H1 (cell line): ENCODE measurements at regions not wholly inside any gene's neighbourhood (a gene's known extent, or its start where the extent isn't known, plus 50 kb on each side); places are given as distances from the start of the nearest gene placed in this dataset.

Experiments
- CTCF ChIA-PET: fragments of 300-600 bp; sonication (Branson Sonifier 250); formaldehyde crosslinking; loops from one replicate; lab custom pipeline; 2021; ENCODE audit not compliant: partially characterized antibody; lab: Charles Lee
- POLR2A ChIA-PET: fragments of 300-600 bp; sonication (Branson Sonifier 250); formaldehyde crosslinking; loops from one replicate; lab custom pipeline; 2021; ENCODE audit warnings: inconsistent platforms; ENCODE audit not compliant: partially characterized antibody; lab: Charles Lee
- DNase-seq, 2 experiments: peaks; one replicate each; pipeline versions ENCODE4 v3.0.0 to v3.0.0-alpha.2; 2010 to 2022; ENCODE audit warnings: low spot score in 2 of 2, low read depth in 1 of 2, mixed read lengths in 1 of 2
- FAIRE-seq: peaks from 2 replicates; lab custom pipeline; 2011; peaks lifted over from hg19 to GRCh38; lab: Jason Lieb, UNC
- H2AFZ ChIP-seq: 2 replicates; pipeline ENCODE4 v1.8.1; 2012; ENCODE audit warnings: low read length, inconsistent platforms
- H2AK5ac ChIP-seq: 2 replicates; pipeline ENCODE4 v1.6.1; 2013; ENCODE audit warnings: low read depth, low read length
- H2BK120ac ChIP-seq: replicated peaks from 2 replicates; pipeline ENCODE3; 2013; ENCODE audit warnings: low read depth, low read length, inconsistent platforms
- H2BK12ac ChIP-seq: 2 replicates; pipeline ENCODE4 v1.6.1; 2013; ENCODE audit warnings: low read depth, low read length
- H2BK15ac ChIP-seq: 2 replicates; pipeline ENCODE4 v1.6.1; 2013; ENCODE audit warnings: low read length
- H2BK20ac ChIP-seq: 2 replicates; pipeline ENCODE4 v1.6.1; 2013; ENCODE audit warnings: low read length
- H2BK5ac ChIP-seq: 2 replicates; pipeline ENCODE4 v1.6.1; 2013; ENCODE audit warnings: low read depth, low read length
- H3K14ac ChIP-seq: 2 replicates; pipeline ENCODE4 v1.6.1; 2013; ENCODE audit warnings: inconsistent platforms; ENCODE audit not compliant: insufficient read length
- H3K18ac ChIP-seq: 2 replicates; pipeline ENCODE4 v1.6.1; 2013; ENCODE audit warnings: low read length; ENCODE audit errors: extremely low read depth
- H3K23ac ChIP-seq: 2 replicates; pipeline ENCODE4 v1.6.1; 2013; ENCODE audit warnings: inconsistent platforms; ENCODE audit not compliant: insufficient read length
- H3K23me2 ChIP-seq: 2 replicates; pipeline ENCODE4 v1.6.1; 2013; ENCODE audit warnings: low read depth, low read length
- H3K27ac ChIP-seq: 2 replicates; pipeline ENCODE4 v1.6.1; 2011; ENCODE audit warnings: low read depth, low read length, inconsistent platforms
- H3K27me3 ChIP-seq, 4 experiments: replicated peaks in 1 of 4; 1 replicate in 1 of 4; 2 replicates in 3 of 4; pipeline versions ENCODE4 v1.6.1 to v1.8.1; 2011 to 2013; ENCODE audit warnings: low read length in 3 of 4, mild to moderate bottlenecking in 3 of 4, inconsistent platforms in 2 of 4, mixed read lengths in 2 of 4, moderate library complexity in 1 of 4; ENCODE audit not compliant: control insufficient read depth in 3 of 4, insufficient read depth in 3 of 4; ENCODE audit errors: extremely low read depth in 1 of 4
- H3K36me3 ChIP-seq, 4 experiments: 2 replicates each; pipeline versions ENCODE4 v1.6.1 to v1.8.1; 2011 to 2013; ENCODE audit warnings: mild to moderate bottlenecking in 4 of 4, low read length in 3 of 4, moderate library complexity in 2 of 4, control low read depth in 1 of 4, inconsistent platforms in 1 of 4; ENCODE audit not compliant: insufficient read depth in 4 of 4, control insufficient read depth in 2 of 4
- H3K4ac ChIP-seq: replicated peaks from 2 replicates; pipeline ENCODE3; 2013; ENCODE audit warnings: low read length, low read depth, mixed read lengths, inconsistent platforms; ENCODE audit not compliant: insufficient read length
- H3K4me1 ChIP-seq, 4 experiments: replicated peaks in 1 of 4; 1 replicate in 1 of 4; 2 replicates in 3 of 4; pipeline versions ENCODE4 v1.6.1 to v1.8.1; 2011 to 2013; ENCODE audit warnings: low read length in 3 of 4, inconsistent platforms in 2 of 4, mixed read lengths in 1 of 4; ENCODE audit not compliant: insufficient read depth in 4 of 4, control insufficient read depth in 3 of 4
- H3K4me2 ChIP-seq, 2 experiments: 2 replicates each; pipeline versions ENCODE4 v1.6.1 to v1.8.1; 2011 to 2013; ENCODE audit warnings: low read depth in 2 of 2, low read length in 2 of 2, control low read depth in 1 of 2, inconsistent platforms in 1 of 2, mild to moderate bottlenecking in 1 of 2; ENCODE audit not compliant: insufficient read depth in 1 of 2
- H3K4me3 ChIP-seq, 4 experiments: fragments of 200-600, 300-600 bp in 1 of 4; sonication (generic), shearing (Covaris generic), sonication (Bioruptor Twin) in 1 of 4; 2 replicates each; pipeline versions ENCODE4 v1.5.1 to v1.8.1; 2011 to 2016; ENCODE audit warnings: low read length in 4 of 4, low read depth in 3 of 4, control low read depth in 2 of 4, inconsistent platforms in 2 of 4, mild to moderate bottlenecking in 2 of 4, mixed read lengths in 1 of 4, moderate library complexity in 1 of 4; ENCODE audit not compliant: insufficient read depth in 2 of 4; ENCODE audit errors: extremely low read depth in 1 of 4
- H3K56ac ChIP-seq: replicated peaks from 2 replicates; pipeline ENCODE3; 2013; ENCODE audit warnings: low read depth, mild to moderate bottlenecking, mixed read lengths, low read length, inconsistent platforms; ENCODE audit not compliant: insufficient read length
- H3K79me1 ChIP-seq: 2 replicates; pipeline ENCODE4 v1.6.1; 2013; ENCODE audit warnings: low read depth, low read length, control low read depth
- H3K79me2 ChIP-seq, 2 experiments: 2 replicates each; pipeline versions ENCODE4 v1.6.1 to v1.8.1; 2012 to 2013; ENCODE audit warnings: low read length in 2 of 2, mild to moderate bottlenecking in 2 of 2, inconsistent platforms in 1 of 2; ENCODE audit not compliant: insufficient read depth in 2 of 2, control insufficient read depth in 1 of 2
- H3K9ac ChIP-seq, 4 experiments: replicated peaks in 1 of 4; 1 replicate in 1 of 4; 2 replicates in 3 of 4; pipeline versions ENCODE4 v1.6.1 to v1.8.1; 2011 to 2013; ENCODE audit warnings: low read depth in 3 of 4, low read length in 3 of 4, control low read depth in 2 of 4, mild to moderate bottlenecking in 2 of 4, moderate library complexity in 2 of 4, inconsistent platforms in 1 of 4; ENCODE audit errors: extremely low read depth in 1 of 4
- H3K9me3 ChIP-seq, 2 experiments: 2 replicates each; pipeline versions ENCODE4 v1.6.1 to v1.8.1; 2012 to 2013; ENCODE audit warnings: mild to moderate bottlenecking in 2 of 2, moderate library complexity in 2 of 2, control low read depth in 1 of 2, inconsistent platforms in 1 of 2, low read depth in 1 of 2, low read length in 1 of 2, mixed read lengths in 1 of 2; ENCODE audit not compliant: insufficient read depth in 2 of 2
- H4K20me1 ChIP-seq, 2 experiments: replicated peaks in 1 of 2; 2 replicates each; pipeline versions ENCODE3 to v1.8.1; 2011 to 2013; ENCODE audit warnings: inconsistent platforms in 2 of 2, low read length in 2 of 2, mild to moderate bottlenecking in 1 of 2; ENCODE audit not compliant: insufficient read depth in 2 of 2, control insufficient read depth in 1 of 2
- H4K5ac ChIP-seq: 2 replicates; pipeline ENCODE4 v1.6.1; 2013; ENCODE audit warnings: low read length, low read depth, mixed read lengths, inconsistent platforms; ENCODE audit not compliant: insufficient read length
- H4K8ac ChIP-seq: 2 replicates; pipeline ENCODE4 v1.8.0; 2013; ENCODE audit warnings: mild to moderate bottlenecking, moderate library complexity, low read length, inconsistent platforms; ENCODE audit not compliant: insufficient read depth; ENCODE audit errors: extremely low read depth
- H4K91ac ChIP-seq: replicated peaks from 2 replicates; pipeline ENCODE3; 2013; ENCODE audit warnings: low read length, mixed read lengths, inconsistent platforms; ENCODE audit not compliant: insufficient read length
- CTBP2 ChIP-seq: IDR thresholded peaks from 2 replicates; pipeline ENCODE4 v1.7.0; 2011; ENCODE audit warnings: borderline replicate concordance, mild to moderate bottlenecking, moderate library complexity, mixed read lengths, low read length; ENCODE audit not compliant: insufficient read depth, insufficient read length
- FOSL1 ChIP-seq: IDR thresholded peaks from 2 replicates; pipeline ENCODE4 v1.6.1; 2011; ENCODE audit warnings: mild to moderate bottlenecking, low read depth, low read length, moderate library complexity; ENCODE audit not compliant: insufficient read depth
- GTF2F1 ChIP-seq: IDR thresholded peaks from 2 replicates; pipeline ENCODE4 v1.6.1; 2012; ENCODE audit warnings: low read depth, low read length, improper control_type of control experiment, borderline replicate concordance
- JUND ChIP-seq: IDR thresholded peaks from 2 replicates; pipeline ENCODE4 v1.6.1; 2011; ENCODE audit warnings: mild to moderate bottlenecking, improper control_type of control experiment, low read length
- POLR2AphosphoS5 ChIP-seq: IDR thresholded peaks from 2 replicates; pipeline ENCODE4 v1.6.1; 2011; ENCODE audit warnings: low read depth, low read length
- RBBP5 ChIP-seq: IDR thresholded peaks from 2 replicates; pipeline ENCODE4 v1.7.1; 2012; ENCODE audit warnings: low read depth, mild to moderate bottlenecking, inconsistent platforms, low read length, moderate library complexity, borderline replicate concordance
- SIN3A ChIP-seq, 2 experiments: IDR thresholded peaks in 1 of 2; conservative IDR thresholded peaks in 1 of 2; 2 replicates each; pipeline ENCODE4 v1.6.1; 2011 to 2012; ENCODE audit warnings: low read length in 2 of 2, improper control_type of control experiment in 1 of 2, low read depth in 1 of 2, mild to moderate bottlenecking in 1 of 2
- TBP ChIP-seq: IDR thresholded peaks from 2 replicates; pipeline ENCODE4 v1.6.1; 2011; ENCODE audit warnings: low read depth, low read length, improper control_type of control experiment
- TEAD4 ChIP-seq: IDR thresholded peaks from 2 replicates; pipeline ENCODE4 v1.6.1; 2012; ENCODE audit warnings: low read depth, low read length, inconsistent platforms, mixed read lengths
- WGBS, 2 experiments: shearing (Covaris generic) in 1 of 2; methylation state at CpG; one replicate each; pipeline versions ENCODE4 v1.1.6 to v1.1.7; 2013 to 2015; ENCODE audit warnings: low lambda C conversion rate in 2 of 2, mixed read lengths in 2 of 2, inconsistent platforms in 1 of 2, low coverage in 1 of 2, missing lambda C conversion rate in 1 of 2; ENCODE audit not compliant: insufficient replicate concordance in 2 of 2, insufficient coverage in 1 of 2, insufficient read length in 1 of 2; ENCODE audit errors: extremely low coverage in 1 of 2, missing lambda C conversion rate in 1 of 2; 5-methylcytosine and 5-hydroxymethylcytosine counted together
- TF ChIP-seq, protein P1 (sequence below): IDR thresholded peaks from 2 replicates; pipeline ENCODE4 v1.6.1; 2011; ENCODE audit warnings: low read length, improper control_type of control experiment

- DNase-seq (no peak), FAIRE-seq (no peak)
- Histone ChIP-seq H3K23ac (no peak overlapping the region), H3K79me1 (no peaks in the 10 kb centered on the region), H2AK5ac (no peak overlapping the region), H3K4me1 (no peaks in the 10 kb centered on the region; a peak in 1 of 7 replicates), H3K9me3 (no peaks in the 10 kb centered on the region; a peak in 1 of 4 replicates), H3K4me2 (no peak overlapping the region), H3K27me3 (no peaks in the 10 kb centered on the region), H4K8ac (no peak overlapping the region), H2AFZ (no peak overlapping the region), H3K18ac (no peak overlapping the region), H4K5ac (no peak overlapping the region), H2BK12ac (no peak overlapping the region), H3K27ac (no peak overlapping the region), H3K36me3 (no peaks in the 10 kb centered on the region), H3K23me2 (no peaks in the 10 kb centered on the region), H2BK20ac (no peak overlapping the region), H3K4ac (no peak overlapping the region), H4K20me1 (no peaks in the 10 kb centered on the region), H3K4me3 (no peak overlapping the region), H2BK5ac (no peak overlapping the region), H4K91ac (no peak overlapping the region), H3K56ac (no peak overlapping the region), H2BK120ac (no peak overlapping the region), H3K9ac (no peak overlapping the region), H3K14ac (no peak overlapping the region), H2BK15ac (no peak overlapping the region), H3K79me2 (no peaks in the 10 kb centered on the region)
- POLR2A ChIA-PET: interaction anchor here (1.7 to 2.1 kb wide), 2 partner anchors 9 to 60 kb away, joined by 4 to 6 read pairs; partner anchors contain the start of gene SSR3
- CTCF ChIA-PET: interaction anchor here (1.0 to 4.0 kb wide), 5 partner anchors 9 to 523 kb away, joined by 3 to 19 read pairs (median 3); no protein-coding TSS in a partner anchor
- TF ChIP-seq CTBP2: no peak
- TF ChIP-seq TBP: no peak
- TF ChIP-seq RBBP5: no peak
- no peak for TF ChIP-seq FOSL1
- no peak for TF ChIP-seq POLR2AphosphoS5
- no peak for TF ChIP-seq JUND
- TF ChIP-seq SIN3A (conservative IDR thresholded peaks at IDR 0.05 in 1 of 2, IDR thresholded peaks at IDR 0.05 in 1 of 2; ENCODE audit: low read depth in 1 of 2, low read length in 2 of 2): no peak
- TF ChIP-seq TEAD4: no peak
- TF ChIP-seq GTF2F1: no peak
- TF ChIP-seq, protein P1, sequence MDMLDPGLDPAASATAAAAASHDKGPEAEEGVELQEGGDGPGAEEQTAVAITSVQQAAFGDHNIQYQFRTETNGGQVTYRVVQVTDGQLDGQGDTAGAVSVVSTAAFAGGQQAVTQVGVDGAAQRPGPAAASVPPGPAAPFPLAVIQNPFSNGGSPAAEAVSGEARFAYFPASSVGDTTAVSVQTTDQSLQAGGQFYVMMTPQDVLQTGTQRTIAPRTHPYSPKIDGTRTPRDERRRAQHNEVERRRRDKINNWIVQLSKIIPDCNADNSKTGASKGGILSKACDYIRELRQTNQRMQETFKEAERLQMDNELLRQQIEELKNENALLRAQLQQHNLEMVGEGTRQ: no peak
- 82% methylated on average over 1 of the region's 1 CpG; no CpG with 5 or more reads in 1 of the 2 experiments for WGBS, 2 experiments
These were observed 59.5 kb upstream of the TIPARP start for GRCh38 chr3:156614642-156615511.
